Astrocyte (in vitro differentiated cells and primary cell): ENCODE measurements at regions not wholly inside any gene's neighbourhood (a gene's known extent, or its start where the extent isn't known, plus 50 kb on each side); places are given as distances from the start of the nearest gene placed in this dataset.

ENCODE experiments used
- CTCF ChIP-seq: IDR thresholded peaks from 2 replicates; pipeline ENCODE4 v1.5.1; 2011; ENCODE audit warnings: low read depth, mild to moderate bottlenecking, inconsistent platforms, low read length, moderate library complexity; ENCODE audit not compliant: insufficient read depth
- EZH2 ChIP-seq: IDR thresholded peaks from 2 replicates; pipeline ENCODE4 v1.6.1; 2012; ENCODE audit warnings: mild to moderate bottlenecking, low read length, inconsistent platforms; ENCODE audit not compliant: insufficient read depth

GRCh38 chr15:66862111-66862939 lies 160.3 kb downstream of the SMAD6 start:
- TF ChIP-seq CTCF: no peak
- TF ChIP-seq EZH2: no peak
